Activated CD8-positive, alpha-beta memory T cell treated with anti-CD3 and anti-CD28 coated beads, Interleukin-2, amount 50 U/mL, for 24 hours (primary cell): ENCODE measurements at regions not wholly inside any gene's neighbourhood (a gene's known extent, or its start where the extent isn't known, plus 50 kb on each side); places are given as distances from the start of the nearest gene placed in this dataset.
"Not testable (repeated sequence)": the region's sequence is repeated elsewhere in the genome, so short reads cannot be mapped to it uniquely, and the experiment has no call there.

Experiments used
- DNase-seq: peaks from one replicate; pipeline ENCODE4 v3.0.0-alpha.2; 2020; ENCODE audit errors: extremely low read depth

DNA sequence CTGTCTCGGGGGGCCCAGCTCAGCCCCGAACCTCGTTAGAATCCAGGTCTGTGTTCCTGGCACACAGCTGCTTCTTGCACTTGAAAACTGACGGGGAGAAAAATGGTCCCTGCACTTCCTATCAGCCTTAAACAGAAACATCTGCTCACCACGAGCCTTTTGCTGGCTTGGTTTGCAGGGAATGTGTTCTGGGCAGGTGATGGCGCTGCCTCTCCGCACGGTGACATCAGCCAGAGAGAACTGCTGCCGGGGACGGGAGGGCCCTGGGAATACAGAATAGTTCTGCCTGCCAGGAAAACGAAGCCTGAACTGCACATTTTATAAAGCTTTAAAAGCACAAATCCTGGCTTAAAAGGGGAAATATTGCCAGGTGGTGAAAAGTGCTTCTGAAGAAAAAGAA is 622.5 kb downstream of the TYW1 start:
- no peak for DNase-seq

DNA sequence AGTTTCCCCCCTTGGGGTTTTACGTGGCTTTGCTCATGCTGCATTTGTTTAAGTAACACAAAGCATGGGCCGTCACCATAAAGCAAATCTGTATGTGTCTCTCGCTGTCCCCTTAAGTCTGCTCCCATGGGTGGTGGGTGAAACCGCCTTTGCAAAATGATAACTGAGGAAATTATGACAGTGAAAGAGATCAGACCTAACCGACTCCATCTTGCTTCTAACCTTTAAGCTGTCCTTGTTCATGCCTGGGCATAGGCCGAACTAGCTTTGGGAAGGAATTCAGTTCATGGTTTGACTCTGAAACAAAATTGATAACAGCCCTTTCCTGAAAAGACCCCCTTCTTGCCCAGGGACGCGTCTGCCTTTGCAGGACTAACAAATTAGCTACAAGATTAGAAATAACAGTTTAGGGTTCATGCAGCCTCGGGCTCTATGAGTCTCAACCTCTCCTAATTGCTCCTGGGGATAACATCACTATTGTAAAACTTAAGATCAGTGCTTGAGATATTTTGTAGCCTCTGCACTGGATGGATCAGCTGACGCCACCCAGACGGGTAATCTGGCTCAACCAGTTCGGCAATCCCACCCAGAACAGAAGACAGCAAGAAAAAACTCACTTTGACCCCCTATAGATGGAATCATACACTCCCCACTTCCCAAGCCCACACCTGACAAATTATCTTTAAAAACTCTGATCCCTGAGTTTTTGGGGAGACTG is 623.7 kb downstream of the TYW1 start:
- DNase-seq: no peak

DNA sequence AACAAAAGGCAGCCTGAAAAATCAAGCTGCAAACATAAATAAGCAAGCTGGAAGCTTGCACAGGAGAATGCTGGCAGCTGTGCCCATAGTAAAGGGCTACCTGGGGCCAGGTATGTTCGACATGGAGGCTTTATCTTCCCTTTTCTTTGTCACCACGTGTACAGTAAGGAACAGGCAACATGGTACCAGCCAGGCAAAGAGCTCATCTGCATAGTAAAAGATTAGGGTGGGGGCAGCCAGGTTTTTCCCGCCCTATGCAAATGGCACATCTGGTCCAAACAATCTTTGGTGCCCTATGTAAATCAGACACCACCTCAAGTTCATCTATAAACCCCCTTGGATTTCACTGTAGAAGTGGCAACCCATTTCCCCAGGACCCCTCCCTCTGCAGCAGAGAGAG is 625.1 kb downstream of the TYW1 start:
- no peak for DNase-seq

DNA sequence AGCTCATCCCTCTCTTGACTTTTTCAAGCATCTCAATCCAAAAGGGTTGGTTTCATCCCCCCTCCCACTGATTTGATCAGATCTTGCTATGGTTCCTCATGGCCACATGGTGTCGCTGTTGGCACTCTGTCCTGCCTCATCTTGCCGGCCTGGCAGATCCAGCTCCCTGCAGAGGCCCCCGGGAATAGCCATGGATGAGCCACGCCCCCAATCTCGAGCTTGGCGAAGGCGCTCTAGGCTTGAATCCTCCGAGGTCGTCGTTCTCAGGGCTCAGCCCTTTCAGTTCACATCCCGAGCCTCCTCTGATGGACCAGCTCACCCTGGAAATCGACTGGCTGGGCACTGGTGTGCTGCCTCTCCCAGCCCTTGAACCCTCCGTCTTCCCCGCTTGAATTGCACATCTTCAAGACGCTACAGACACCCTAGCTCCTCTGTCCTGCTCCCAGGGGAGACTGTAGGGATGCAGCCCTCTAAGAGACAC is 628.7 kb downstream of the TYW1 start:
- no peak for DNase-seq

DNA sequence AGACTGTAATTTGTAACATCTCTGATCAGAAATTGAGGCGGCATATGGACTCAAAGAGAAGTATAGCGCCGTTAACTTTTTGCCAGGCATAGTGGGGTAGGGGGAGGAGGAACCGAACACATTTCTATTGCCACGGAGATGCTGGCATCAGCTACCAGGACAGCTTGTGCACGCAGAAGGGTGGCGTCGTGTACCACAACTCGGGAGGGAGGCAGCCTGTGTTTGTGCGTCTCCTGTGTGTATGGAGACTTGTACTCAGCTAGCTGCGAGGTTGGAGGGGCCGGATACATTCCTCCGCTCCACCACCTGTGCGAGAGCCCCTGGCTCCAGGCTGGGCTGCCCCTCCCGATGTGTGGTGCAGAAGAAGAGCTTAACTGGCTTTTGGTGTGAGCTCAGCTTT is 634.8 kb downstream of the TYW1 start:
- DNase-seq: no peak

DNA sequence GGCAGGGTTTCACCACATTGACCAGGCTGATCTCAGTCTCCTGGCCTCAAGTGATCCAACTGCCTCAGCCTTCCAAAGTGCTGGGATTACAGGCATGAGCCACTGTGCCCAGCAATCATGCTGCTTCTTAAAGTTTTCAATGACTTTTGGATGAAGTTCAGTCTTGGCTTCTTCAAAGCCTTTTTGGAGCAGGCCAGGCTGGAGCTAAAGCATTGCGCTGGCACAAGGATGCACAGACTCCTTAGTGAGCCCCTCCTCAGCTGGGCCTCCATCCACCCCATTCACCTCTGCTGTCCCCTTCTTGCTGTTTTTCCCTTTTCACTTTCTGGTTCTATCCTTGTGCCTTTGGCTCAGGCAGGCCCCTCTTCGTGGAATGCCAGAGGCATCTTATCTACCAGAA is 638.6 kb downstream of the TYW1 start:
- no peak for DNase-seq

DNA sequence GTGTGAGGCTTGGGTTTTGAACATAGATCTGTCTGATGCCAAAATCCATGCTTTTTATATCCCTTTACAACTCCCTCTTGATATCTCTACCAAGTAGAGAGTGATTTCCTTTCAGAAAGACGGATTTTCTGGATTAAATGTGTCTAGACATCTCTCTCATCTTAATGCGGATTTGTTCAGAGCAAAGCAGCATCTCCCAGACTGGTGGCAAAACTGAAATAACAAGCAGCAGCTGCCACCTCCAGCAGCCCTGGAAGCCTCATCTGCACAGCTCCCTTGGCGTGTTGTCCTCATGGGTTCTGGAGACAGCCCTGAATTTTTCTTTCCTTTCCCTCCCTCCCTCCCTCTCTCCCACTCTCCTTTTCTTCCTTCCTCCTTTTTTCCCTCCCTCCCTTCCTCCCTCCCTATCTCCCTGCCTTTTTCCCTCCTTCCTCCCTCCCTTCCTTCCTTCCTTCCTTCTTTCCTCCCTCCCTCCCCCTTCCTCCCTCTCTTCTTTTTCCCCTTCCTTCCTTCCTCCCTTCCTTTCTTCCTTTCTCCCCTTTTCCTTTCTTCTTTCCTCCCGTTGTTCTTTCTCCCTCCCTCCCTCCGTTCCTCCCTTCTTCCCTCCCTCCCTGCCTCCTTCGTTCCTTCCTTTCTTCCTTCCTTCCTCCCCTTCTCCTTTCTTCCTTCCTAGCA is 639.9 kb downstream of the TYW1 start:
- no peak for DNase-seq

DNA sequence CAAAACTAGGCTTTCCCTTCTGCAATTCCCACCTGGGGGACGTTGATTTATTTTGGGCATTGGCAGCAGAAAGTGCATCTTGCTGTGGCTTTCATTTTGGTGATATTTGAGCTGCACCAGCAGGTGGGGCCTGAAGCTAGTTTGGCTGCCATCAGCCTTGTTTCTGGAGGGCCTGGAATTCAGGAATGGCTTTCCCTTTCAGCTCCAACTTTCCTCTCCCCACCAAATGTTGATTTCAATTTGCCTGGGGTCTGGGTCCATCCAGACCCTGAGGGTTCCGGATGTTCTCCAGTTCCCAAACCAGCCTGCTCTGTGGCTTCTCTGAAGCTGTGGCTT is 640.4 kb downstream of the TYW1 start:
- no peak for DNase-seq

DNA sequence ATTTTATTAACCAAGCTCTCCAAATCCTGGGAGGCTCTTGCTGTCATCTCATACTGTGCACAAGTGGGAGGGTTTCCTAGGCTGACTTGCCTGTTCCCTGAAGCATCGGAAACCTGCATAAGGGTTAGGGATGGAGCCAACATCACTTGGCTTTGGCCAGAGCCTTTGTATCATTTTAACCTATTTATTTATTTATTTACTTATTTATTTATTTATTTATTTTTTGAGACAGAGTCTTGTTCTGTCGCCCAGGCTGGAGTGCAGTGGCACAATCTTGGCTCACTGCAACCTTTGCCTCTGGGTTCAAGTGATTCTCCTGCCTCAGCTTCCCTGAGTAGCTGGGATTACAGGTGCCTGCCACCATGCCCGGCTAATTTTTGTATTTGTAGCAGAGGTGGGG is 645.9 kb downstream of the TYW1 start:
- DNase-seq: not testable (repeated sequence)

DNA sequence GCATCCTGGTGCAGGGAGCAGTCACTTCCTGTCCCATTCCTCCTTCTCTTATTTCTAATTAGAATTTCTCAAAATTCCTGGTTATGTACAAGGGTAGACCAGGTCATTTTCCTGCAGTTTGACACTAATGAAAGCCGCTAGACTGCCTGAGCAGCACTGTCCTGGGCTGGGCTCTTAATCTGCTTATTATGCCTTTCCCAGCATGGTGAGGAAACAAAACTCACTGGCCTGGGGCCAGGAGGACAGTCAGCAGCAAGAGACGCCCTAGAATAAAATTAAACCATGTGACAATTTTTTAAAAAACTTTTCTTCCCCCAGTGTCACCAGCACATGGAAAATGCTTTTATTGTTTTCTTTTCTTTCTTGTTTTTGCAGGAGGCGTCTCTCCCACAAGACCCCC is 647.5 kb downstream of the TYW1 start:
- no peak for DNase-seq

DNA sequence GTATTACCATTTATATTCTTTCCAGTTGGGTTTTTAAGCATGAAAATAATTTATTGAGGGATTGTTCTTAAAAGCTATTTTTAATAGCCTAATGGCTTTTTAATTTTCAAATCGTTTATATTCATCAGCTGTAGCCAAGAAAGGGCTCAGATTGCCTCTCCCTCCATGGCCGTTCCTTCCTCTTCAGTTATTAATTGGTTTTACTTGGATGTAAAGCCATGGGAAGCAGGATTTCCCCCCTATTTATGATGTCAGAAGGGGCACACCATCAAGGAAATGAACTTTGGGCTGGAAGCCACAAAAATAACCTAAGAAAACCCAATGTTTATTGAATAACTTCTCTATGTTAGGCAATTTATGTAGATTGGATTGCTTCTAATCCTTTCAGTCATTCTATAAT is 656.3 kb downstream of the TYW1 start:
- no peak for DNase-seq

DNA sequence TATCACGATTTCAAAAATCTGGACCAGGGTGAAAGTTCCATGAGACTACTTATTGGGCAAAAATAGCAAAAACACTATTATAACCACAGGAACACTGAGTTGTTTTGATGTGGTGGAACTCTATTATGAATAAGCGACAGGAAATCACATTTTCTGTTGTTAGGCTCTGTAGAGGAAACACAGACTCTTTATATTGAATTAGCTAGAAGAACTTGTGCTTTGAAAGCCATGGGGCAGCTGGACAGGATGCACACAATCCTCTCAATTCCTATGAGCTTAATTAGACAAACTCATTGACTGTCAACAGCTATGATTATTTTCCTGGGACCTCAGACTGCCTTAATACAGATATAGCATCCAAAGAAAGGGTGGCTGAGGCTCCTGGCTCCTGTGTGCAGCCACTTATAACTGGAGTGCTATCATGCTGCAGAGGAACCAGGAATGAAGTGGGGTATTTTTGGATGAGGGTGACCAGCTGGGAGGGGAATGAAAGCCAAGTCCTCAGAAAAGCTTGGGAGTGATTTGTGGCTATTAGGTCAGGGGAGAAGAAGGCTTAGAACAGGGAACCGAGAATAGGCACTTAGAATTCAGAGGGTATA is 657.3 kb downstream of the TYW1 start:
- no peak for DNase-seq

DNA sequence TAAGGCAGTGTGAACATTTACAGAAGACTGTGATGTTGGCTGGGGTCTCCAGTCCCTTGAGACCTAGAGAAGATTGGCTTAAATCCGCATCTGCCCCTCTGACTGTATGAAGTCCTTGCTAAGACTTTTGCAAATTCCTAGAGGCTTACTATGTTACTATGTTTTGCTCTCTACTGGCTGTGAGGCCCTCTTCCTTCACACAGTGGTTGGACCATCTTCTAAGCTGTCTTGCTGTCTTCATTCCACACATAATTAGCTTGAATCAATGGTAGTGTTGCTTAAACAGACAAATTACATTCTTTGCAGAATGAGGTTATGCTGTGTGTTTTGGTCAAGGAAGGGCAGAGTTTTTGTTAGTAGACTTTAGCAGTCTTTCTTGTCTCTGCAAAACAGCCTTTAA is 658.0 kb downstream of the TYW1 start:
- no peak for DNase-seq

DNA sequence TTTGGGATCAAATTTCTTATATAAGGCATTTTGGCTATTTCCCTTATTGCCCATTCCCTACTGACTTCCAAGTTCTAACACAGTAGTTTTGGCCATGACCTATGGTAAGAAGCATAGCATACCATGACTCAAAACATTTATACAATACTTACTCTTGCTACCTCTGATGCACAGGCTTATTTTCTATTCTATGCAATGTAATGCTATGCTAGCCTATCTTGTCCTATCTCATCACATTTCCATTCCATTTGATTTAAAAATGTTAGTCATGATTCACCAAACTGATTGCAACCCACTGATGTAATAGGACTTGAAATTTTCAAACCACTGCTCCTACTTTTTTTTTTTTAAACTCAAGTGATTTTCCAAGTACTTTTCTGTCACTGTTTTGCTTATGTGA is 658.5 kb downstream of the TYW1 start:
- no peak for DNase-seq

DNA sequence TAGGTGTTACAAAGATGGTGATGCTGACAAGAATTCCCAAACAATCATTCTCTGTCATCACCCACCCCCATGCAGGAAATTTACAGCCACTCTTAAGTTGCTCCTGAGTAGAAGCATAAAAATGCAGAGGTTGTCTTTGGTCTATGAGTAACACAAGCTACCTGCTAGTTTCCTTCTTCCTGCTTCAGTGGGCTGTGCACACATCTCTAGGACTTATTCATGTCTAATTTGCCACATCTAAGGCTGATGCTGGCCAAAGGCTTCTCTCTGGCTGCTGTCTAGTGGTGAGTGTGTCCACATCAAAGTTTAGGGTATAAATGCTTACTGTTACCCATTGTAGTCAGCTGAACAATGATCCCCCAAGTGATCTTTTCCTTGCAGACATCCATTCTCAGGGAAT is 662.5 kb downstream of the TYW1 start:
- no peak for DNase-seq

DNA sequence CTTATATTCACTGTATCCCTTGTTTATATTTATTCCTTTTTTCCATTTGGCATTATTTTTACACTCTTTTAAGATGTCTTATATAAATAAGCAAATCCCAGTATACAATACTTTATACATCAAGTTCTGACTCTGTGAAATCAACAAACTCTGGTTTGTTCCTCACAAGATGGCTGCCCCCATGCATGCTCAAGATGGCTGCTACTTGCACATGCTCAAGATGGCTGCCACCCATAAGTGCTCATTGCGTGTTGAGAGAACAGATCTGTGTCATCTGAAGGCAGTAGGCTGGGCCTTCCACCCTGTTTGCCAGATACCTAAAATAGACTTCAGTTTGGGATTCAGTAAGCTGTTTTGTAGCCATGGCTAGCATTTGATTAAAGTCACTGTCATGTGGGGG is 666.2 kb downstream of the TYW1 start:
- no peak for DNase-seq

DNA sequence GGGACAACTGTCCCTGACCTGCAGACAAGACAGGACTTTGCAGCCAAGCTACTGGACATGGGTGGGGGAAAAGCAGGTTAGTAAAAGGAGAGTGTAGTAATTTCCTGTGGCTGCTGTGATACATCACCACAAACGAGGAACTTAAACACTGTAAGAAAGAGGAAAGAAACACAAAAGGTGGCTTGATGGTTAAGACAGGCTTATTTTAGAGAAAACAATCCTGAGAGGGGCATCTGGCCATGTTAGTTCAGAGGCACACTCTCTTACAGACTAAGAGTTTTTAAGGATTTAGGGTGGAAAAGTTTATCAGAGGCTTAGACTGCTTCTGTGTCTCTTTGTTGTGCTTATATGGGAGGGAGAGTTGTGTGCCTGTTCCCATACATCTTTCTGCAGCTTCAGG is 667.0 kb downstream of the TYW1 start:
- DNase-seq: no peak

DNA sequence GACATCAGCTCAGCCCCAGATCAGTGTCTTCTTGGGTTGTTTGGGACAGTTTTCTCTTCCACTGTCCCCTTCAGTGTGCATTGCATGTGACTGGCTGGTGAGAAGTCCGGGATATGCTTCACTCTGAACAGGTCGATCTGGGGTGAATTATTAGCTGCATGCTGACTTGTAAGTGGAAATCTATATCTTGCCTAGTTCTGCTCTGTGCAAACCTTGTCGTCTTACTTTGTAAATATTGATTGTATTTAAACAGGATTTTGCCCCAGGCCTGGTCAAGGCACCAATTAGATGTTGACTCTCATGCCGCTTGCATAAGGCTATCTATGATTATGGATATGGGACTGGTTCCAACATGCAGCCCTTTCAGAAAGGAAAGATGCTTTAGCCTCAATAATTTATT is 669.7 kb downstream of the TYW1 start:
- DNase-seq: not testable (repeated sequence)

DNA sequence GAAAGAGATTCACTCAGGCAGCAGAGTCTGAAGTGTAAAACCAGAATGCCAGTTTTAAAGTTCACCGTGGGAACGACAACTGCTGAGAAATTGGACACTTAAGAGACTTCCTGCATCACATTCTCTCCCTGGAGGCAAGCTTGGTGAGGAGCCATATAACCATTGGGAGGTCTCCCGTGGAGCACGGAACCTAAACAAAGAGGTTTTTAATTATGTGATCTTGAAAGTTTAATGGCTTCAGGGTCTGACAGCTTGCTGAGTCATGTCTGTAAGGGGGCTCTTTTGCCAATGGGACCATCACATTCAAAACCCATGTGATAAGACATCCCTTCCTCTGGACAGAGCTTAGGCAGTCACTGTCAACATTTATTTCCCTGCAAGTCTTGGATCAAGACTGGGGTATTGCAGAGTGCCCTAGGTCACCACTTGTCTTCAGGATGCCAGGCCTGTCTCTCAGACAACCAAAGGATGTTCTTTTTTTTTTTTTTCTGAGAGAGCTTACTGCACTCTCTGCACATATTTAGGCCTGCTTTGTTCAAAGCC is 674.4 kb downstream of the TYW1 start:
- no peak for DNase-seq

DNA sequence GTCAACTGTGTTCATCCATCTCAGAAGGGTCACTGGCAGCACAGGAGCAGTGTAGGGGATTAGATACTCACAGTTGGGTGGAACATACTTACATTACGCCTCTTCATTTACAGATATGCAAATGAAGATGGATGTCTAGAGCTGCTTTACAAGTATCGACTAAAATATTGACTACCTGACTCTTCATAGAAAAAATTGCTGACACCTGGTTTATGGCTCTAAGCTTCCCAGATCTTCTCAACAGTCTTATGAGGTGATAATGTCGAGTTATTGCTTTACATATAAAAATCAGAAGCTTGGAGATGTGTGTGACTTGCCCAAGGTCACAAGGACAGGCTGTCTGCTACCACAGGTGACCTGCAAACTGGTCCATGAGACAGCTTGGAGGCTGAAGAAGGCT is 677.2 kb downstream of the TYW1 start:
- DNase-seq: no peak

DNA sequence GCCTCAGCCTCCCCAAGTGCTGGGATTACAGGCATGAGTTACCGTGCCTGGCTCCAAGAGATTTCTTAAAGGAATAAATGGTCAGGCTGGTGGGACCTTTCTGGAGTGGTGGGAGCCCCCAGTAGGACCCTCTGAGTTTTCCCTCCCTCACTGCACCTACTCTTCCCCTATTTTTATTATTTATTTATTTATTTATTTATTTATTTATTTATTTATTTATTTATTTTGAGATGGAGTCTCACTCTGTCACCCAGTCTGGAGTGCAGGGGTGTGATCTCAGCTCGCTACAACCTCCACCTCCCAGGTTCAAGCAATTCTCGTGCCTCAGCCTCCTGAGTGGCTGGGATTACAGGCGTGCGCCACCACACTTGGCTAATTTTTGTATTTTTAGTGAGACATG is 678.2 kb downstream of the TYW1 start:
- DNase-seq: not testable (repeated sequence)

DNA sequence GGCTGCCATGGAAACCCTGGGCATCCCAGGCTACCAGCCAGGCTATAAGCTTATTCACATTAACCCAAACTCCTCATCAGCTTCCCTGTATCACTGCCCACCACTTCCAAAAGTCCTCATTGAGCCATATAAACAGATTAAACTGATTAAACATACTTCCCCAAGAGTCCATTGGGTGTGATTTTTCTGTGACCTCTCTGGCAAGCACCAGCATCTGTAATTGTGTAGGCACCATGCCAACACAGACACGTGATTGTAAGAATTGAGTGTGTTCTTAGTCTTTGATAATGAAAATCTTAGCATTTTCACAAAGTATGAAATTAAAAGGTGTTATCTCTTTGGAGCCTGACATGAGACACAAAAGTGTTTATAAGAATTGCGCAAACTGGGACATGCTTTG is 679.3 kb downstream of the TYW1 start:
- no peak for DNase-seq

DNA sequence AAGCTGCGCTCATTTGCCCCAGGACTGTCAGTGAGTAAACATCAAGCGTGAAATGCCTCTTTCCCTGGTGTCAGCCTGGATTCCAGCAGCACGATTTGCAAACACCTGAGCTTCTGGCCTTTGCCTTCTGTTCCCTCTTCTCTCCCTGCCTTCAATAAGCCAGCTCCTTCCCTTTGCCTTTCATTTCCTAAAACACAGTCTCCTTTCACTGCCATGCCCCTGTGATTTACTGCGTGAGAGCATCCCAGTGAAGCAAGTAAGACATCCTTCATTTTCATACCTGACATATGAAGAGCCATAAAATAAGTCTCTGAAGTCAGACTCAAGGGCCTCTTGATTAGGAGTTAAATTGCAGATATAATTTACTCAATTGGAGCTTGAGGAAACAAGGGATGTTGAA is 681.8 kb downstream of the TYW1 start:
- DNase-seq: no peak
